Breast epithelium (tissue), 3 donors: ENCODE measurements at regions not wholly inside any gene's neighbourhood (a gene's known extent, or its start where the extent isn't known, plus 50 kb on each side); places are given as distances from the start of the nearest gene placed in this dataset.

Experiments
- CTCF ChIP-seq, 3 donors: fragments of 450-650 bp; IDR thresholded peaks; one replicate each; pipeline ENCODE4 v1.5.1; 2016 to 2017; ENCODE audit warnings: antibody characterized with exemption in 3 of 3, mild to moderate bottlenecking in 3 of 3, moderate library complexity in 3 of 3
- POLR2A ChIP-seq: fragments of 450-650 bp; IDR thresholded peaks from one replicate; pipeline ENCODE4 v1.6.1; 2016; ENCODE audit warnings: antibody characterized with exemption, mild to moderate bottlenecking, moderate library complexity
- POLR2AphosphoS5 ChIP-seq, 3 donors: sonication (generic); formaldehyde crosslinking; IDR thresholded peaks; one replicate each; pipeline ENCODE4 v1.6.1; 2017; ENCODE audit warnings: antibody characterized with exemption in 3 of 3

GRCh38 chr3:29201604-29202003, 79.3 kb upstream of the RBMS3 start:
- TF ChIP-seq POLR2A (no peak), CTCF (IDR thresholded peaks at IDR 0.05) (no peak), POLR2AphosphoS5 (IDR thresholded peaks at IDR 0.05) (no peak)
